ENCODE measurements at regions not wholly inside any gene's neighbourhood (a gene's known extent, or its start where the extent isn't known, plus 50 kb on each side); places are given as distances from the start of the nearest gene placed in this dataset.

GRCh38 chr12:75909714-75910656, 121.6 kb downstream of the PHLDA1 start:
- DNase-seq (ENCODE audit: low spot score in 2 of 2) (no peak), FAIRE-seq (no peak)

- DNase-seq (ENCODE audit: low spot score in 2 of 2) (peak in 1 of 2 donors; percentile 10), FAIRE-seq (no peak)
Measured at GRCh38 chr12:75908961-75909605, 122.5 kb downstream of the PHLDA1 start.

- DNase-seq (ENCODE audit: low spot score in 2 of 2) (no peak), FAIRE-seq (no peak)
Measured at GRCh38 chr12:75905922-75906321, 125.7 kb downstream of the PHLDA1 start.

- DNase-seq (ENCODE audit: low spot score in 2 of 2) (no peak), FAIRE-seq (no peak)
Measured at GRCh38 chr12:75900781-75901254, 130.8 kb downstream of the PHLDA1 start.

- DNase-seq (ENCODE audit: low spot score in 2 of 2) (no peak), FAIRE-seq (no peak)
Measured at GRCh38 chr12:75900226-75900625, 131.3 kb downstream of the PHLDA1 start.

GRCh38 chr12:75894965-75895754, 136.4 kb downstream of the PHLDA1 start:
- FAIRE-seq (no peak), DNase-seq (ENCODE audit: low spot score in 2 of 2) (no peak)

GRCh38 chr12:75893765-75894164, 137.8 kb downstream of the PHLDA1 start:
- DNase-seq (ENCODE audit: low spot score in 2 of 2) (no peak), FAIRE-seq (no peak)

GRCh38 chr12:75892731-75893408, 138.7 kb downstream of the PHLDA1 start:
- DNase-seq (ENCODE audit: low spot score in 2 of 2), result no peak
- FAIRE-seq, result no peak

- FAIRE-seq (no peak), DNase-seq (ENCODE audit: low spot score in 2 of 2) (no peak)
Measured at GRCh38 chr12:75891072-75891471, 140.5 kb downstream of the PHLDA1 start.

GRCh38 chr12:75890660-75891059, 140.9 kb downstream of the PHLDA1 start:
- FAIRE-seq, result no peak
- no peak for DNase-seq (ENCODE audit: low spot score in 2 of 2)

- FAIRE-seq (no peak), DNase-seq (ENCODE audit: low spot score in 2 of 2) (no peak)
Measured at GRCh38 chr12:75890141-75890540, 141.4 kb downstream of the PHLDA1 start.

GRCh38 chr12:75888874-75889613, 142.5 kb downstream of the PHLDA1 start:
- FAIRE-seq, result no peak
- peak in 1 of 2 donors; percentile 43 for DNase-seq (ENCODE audit: low spot score in 2 of 2)

GRCh38 chr12:75888399-75888798, 143.2 kb downstream of the PHLDA1 start:
- DNase-seq (ENCODE audit: low spot score in 2 of 2), result no peak
- no peak for FAIRE-seq

- no peak for DNase-seq (ENCODE audit: low spot score in 2 of 2)
- no peak for FAIRE-seq
Measured at GRCh38 chr12:75887979-75888378, 143.6 kb downstream of the PHLDA1 start.

GRCh38 chr12:75884465-75884985, 147.1 kb downstream of the PHLDA1 start:
- no peak for FAIRE-seq
- no peak for DNase-seq (ENCODE audit: low spot score in 2 of 2)

- DNase-seq (ENCODE audit: low spot score in 2 of 2), result no peak
- no peak for FAIRE-seq
Measured at GRCh38 chr12:75883241-75883640, 148.3 kb downstream of the PHLDA1 start.

- DNase-seq (ENCODE audit: low spot score in 2 of 2), result no peak
- FAIRE-seq, result no peak
Measured at GRCh38 chr12:75882421-75882820, 149.2 kb downstream of the PHLDA1 start.

GRCh38 chr12:75881920-75882319, 149.7 kb downstream of the PHLDA1 start:
- DNase-seq (ENCODE audit: low spot score in 2 of 2) (no peak), FAIRE-seq (no peak)
